ENCODE measurements at regions not wholly inside any gene's neighbourhood (a gene's known extent, or its start where the extent isn't known, plus 50 kb on each side); places are given as distances from the start of the nearest gene placed in this dataset.

DNA sequence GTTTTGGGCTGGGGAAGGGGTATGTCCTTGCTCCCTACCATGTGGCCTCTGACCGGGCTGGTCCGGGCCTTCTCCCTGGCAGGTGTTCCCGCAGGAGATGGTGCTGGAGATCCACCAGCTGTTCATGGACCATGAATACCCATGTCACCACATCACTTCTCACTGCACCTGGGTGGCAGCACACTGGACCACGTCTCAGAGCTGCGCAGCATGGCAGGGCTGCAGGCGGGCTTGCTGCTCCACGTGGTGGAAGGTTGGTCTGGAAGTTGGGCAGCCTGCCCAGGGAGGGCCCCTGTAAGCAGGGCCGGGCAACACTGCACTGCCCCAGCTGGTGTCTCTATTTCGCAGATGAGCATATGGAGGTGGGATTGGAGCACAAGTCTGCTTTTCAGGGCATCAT is 169.5 kb upstream of the ZNF267 start:
- TF ChIP-seq FOXP2 (optimal IDR thresholded peaks at IDR 0.05; ENCODE audit: borderline replicate concordance, extremely low read depth, extremely low read length, insufficient read depth) (no peak), TAF1 (IDR thresholded peaks at IDR 0.05; ENCODE audit: borderline replicate concordance, insufficient read depth, low read length) (no peak), SIN3A (IDR thresholded peaks at IDR 0.05; ENCODE audit: borderline replicate concordance, insufficient read depth, low read length) (no peak), POLR2AphosphoS5 (IDR thresholded peaks at IDR 0.05; ENCODE audit: low read depth, low read length) (no peak)
- TF ChIP-seq, protein P1, sequence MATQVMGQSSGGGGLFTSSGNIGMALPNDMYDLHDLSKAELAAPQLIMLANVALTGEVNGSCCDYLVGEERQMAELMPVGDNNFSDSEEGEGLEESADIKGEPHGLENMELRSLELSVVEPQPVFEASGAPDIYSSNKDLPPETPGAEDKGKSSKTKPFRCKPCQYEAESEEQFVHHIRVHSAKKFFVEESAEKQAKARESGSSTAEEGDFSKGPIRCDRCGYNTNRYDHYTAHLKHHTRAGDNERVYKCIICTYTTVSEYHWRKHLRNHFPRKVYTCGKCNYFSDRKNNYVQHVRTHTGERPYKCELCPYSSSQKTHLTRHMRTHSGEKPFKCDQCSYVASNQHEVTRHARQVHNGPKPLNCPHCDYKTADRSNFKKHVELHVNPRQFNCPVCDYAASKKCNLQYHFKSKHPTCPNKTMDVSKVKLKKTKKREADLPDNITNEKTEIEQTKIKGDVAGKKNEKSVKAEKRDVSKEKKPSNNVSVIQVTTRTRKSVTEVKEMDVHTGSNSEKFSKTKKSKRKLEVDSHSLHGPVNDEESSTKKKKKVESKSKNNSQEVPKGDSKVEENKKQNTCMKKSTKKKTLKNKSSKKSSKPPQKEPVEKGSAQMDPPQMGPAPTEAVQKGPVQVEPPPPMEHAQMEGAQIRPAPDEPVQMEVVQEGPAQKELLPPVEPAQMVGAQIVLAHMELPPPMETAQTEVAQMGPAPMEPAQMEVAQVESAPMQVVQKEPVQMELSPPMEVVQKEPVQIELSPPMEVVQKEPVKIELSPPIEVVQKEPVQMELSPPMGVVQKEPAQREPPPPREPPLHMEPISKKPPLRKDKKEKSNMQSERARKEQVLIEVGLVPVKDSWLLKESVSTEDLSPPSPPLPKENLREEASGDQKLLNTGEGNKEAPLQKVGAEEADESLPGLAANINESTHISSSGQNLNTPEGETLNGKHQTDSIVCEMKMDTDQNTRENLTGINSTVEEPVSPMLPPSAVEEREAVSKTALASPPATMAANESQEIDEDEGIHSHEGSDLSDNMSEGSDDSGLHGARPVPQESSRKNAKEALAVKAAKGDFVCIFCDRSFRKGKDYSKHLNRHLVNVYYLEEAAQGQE (IDR thresholded peaks at IDR 0.05; ENCODE audit: insufficient read depth in 1 of 2, low read depth in 2 of 2, low read length in 2 of 2), result no peak

DNA sequence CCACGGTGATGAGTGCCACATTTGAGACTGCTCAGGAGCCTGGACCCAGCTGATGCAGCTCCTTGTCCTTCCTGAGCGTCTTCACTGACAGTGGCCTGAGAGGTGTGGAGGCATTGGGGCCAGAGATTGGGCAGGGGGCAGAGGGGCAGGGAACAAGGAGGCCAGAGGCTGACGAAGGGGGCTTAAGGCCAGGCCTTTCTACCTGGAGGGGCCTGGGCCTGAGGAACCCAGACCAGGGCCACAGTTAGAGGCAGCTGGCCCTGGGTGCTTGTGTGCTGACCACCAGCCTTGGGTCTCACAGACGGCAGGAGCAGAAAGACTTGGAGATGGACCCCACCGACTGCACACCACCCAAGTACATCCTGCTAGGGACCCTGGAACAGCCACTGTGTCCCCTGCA is 168.2 kb upstream of the ZNF267 start:
- TF ChIP-seq TAF1 (IDR thresholded peaks at IDR 0.05; ENCODE audit: borderline replicate concordance, insufficient read depth, low read length) (no peak), POLR2AphosphoS5 (IDR thresholded peaks at IDR 0.05; ENCODE audit: low read depth, low read length) (no peak), SIN3A (IDR thresholded peaks at IDR 0.05; ENCODE audit: borderline replicate concordance, insufficient read depth, low read length) (no peak), FOXP2 (optimal IDR thresholded peaks at IDR 0.05; ENCODE audit: borderline replicate concordance, extremely low read depth, extremely low read length, insufficient read depth) (no peak)
- TF ChIP-seq, protein P1 (IDR thresholded peaks at IDR 0.05; ENCODE audit: insufficient read depth in 1 of 2, low read depth in 2 of 2, low read length in 2 of 2), result no peak

DNA sequence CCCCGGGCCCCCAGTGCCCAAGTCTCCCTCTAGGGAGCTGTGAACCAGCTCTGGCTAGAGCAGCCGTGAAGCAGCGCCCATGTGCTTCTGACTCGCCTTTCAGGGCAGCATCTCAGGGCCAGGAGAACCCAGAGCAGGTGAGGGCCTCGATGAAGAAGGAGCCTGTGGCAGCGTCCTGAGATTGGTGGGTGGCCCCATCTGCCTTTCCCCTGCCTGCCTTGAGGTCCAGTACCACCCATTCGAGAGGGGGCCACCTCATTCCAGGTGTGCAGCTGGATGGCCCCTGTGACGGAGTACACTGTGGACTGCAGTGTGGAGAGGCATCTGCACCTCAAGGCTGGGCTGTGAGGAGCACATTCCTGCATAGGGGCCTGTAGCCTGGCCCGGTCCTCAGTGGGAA is 167.3 kb upstream of the ZNF267 start:
- TF ChIP-seq FOXP2 (optimal IDR thresholded peaks at IDR 0.05; ENCODE audit: borderline replicate concordance, extremely low read depth, extremely low read length, insufficient read depth) (no peak), TAF1 (IDR thresholded peaks at IDR 0.05; ENCODE audit: borderline replicate concordance, insufficient read depth, low read length) (no peak), SIN3A (IDR thresholded peaks at IDR 0.05; ENCODE audit: borderline replicate concordance, insufficient read depth, low read length) (no peak), POLR2AphosphoS5 (IDR thresholded peaks at IDR 0.05; ENCODE audit: low read depth, low read length) (no peak)
- TF ChIP-seq, protein P1 (IDR thresholded peaks at IDR 0.05; ENCODE audit: insufficient read depth in 1 of 2, low read depth in 2 of 2, low read length in 2 of 2), result no peak

GRCh38 chr16:31706925-31707324 is 166.7 kb upstream of the ZNF267 start:
- TF ChIP-seq TAF1 (IDR thresholded peaks at IDR 0.05; ENCODE audit: borderline replicate concordance, insufficient read depth, low read length) (no peak), FOXP2 (optimal IDR thresholded peaks at IDR 0.05; ENCODE audit: borderline replicate concordance, extremely low read depth, extremely low read length, insufficient read depth) (no peak), POLR2AphosphoS5 (IDR thresholded peaks at IDR 0.05; ENCODE audit: low read depth, low read length) (no peak), SIN3A (IDR thresholded peaks at IDR 0.05; ENCODE audit: borderline replicate concordance, insufficient read depth, low read length) (no peak)
- TF ChIP-seq, protein P1 (IDR thresholded peaks at IDR 0.05; ENCODE audit: insufficient read depth in 1 of 2, low read depth in 2 of 2, low read length in 2 of 2), result no peak

All from PFSK-1 (cell line).